ENCODE measurements at regions not wholly inside any gene's neighbourhood (a gene's known extent, or its start where the extent isn't known, plus 50 kb on each side); places are given as distances from the start of the nearest gene placed in this dataset.

DNA sequence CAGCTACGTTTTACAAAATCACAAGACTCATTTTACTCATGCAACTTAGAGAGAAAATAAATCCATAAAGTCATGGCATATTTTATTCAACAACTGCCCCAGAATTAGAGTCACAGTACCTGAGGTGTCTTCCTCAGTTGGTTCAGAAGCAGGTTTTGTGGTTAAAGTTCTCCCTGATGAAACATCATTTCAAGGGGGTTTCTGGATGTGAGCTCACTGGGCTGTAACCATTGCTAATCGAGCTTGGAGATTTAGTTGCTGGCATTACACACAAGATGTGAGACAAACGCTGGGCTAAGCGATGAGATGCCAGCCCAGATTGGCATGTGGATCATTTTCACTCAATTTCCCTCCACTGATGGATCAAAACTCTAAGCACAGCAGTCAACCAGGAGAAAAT, 131.3 kb downstream of the PRELID2 start:
- H3K4me1 ChIP-seq (ENCODE audit: control insufficient read depth, extremely low read depth, insufficient read depth, low read length) = no peaks in the 10 kb centered on the region
- no peaks in the 10 kb centered on the region for H3K79me2 ChIP-seq (ENCODE audit: control insufficient read depth, insufficient read depth, low read length)
- no peak for TF ChIP-seq EZH2 (IDR thresholded peaks at IDR 0.05; ENCODE audit: low read length)
- no peak overlapping the region for H2AFZ ChIP-seq (ENCODE audit: control insufficient read depth, low read length)
- H3K9ac ChIP-seq (ENCODE audit: control insufficient read depth, extremely low read depth, insufficient read depth, low read length) = no peak overlapping the region
- no peak overlapping the region for H3K4me2 ChIP-seq (ENCODE audit: control insufficient read depth, extremely low read depth, insufficient read depth, low read depth, low read length)
- H3K27me3 ChIP-seq (ENCODE audit: control insufficient read depth, extremely low read depth, insufficient read depth, low read length) = no peaks in the 10 kb centered on the region
- no peaks in the 10 kb centered on the region for H3K36me3 ChIP-seq (ENCODE audit: control insufficient read depth in 2 of 2, extremely low read depth in 1 of 2, insufficient read depth in 2 of 2, low read length in 2 of 2)
- FAIRE-seq (no peak), DNase-seq (ENCODE audit: low read depth, low spot score) (no peak)
- dilution Hi-C loops (cut with MboI; ENCODE audit: extremely low pct_ligation_motif_present, low sequenced_read_pairs) = no loop called here
- H3K27ac ChIP-seq (ENCODE audit: control insufficient read depth, insufficient read depth, low read length) = no peak overlapping the region
- no peaks in the 10 kb centered on the region for H3K9me3 ChIP-seq (ENCODE audit: control insufficient read depth, low read depth, low read length)
- H3K9me1 ChIP-seq (ENCODE audit: control insufficient read depth, extremely low read depth, insufficient read depth, low read length) = no peaks in the 10 kb centered on the region
- no peaks in the 10 kb centered on the region for H4K20me1 ChIP-seq (ENCODE audit: control insufficient read depth, extremely low read depth, insufficient read depth, low read length)
- H3K4me3 ChIP-seq (ENCODE audit: control insufficient read depth in 2 of 3, extremely low read depth in 1 of 3, insufficient read depth in 2 of 3, low read depth in 1 of 3, low read length in 3 of 3) = no peak overlapping the region

DNA sequence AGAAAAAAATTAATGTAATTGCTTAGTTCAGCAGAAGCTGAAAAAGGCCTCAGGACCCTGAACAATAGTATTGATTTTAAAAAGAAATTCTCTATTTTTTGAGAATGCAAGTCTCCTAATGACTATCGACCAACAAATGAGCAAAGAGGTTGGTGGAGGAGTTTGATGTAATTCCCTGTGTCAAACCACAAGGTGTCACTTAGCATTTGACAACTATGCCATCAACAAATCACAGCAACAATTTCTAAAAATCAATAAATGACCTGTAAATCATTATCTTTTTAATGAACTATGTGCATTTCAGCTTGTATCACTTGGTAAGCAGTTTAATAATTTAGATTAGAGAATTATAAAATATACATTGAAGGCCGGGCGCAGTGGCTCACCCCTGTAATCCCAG, 133.7 kb downstream of the PRELID2 start:
- Histone ChIP-seq H3K9ac (ENCODE audit: control insufficient read depth, extremely low read depth, insufficient read depth, low read length) (no peak overlapping the region), H3K27me3 (ENCODE audit: control insufficient read depth, extremely low read depth, insufficient read depth, low read length) (no peaks in the 10 kb centered on the region), H4K20me1 (ENCODE audit: control insufficient read depth, extremely low read depth, insufficient read depth, low read length) (no peaks in the 10 kb centered on the region), H3K9me1 (ENCODE audit: control insufficient read depth, extremely low read depth, insufficient read depth, low read length) (no peaks in the 10 kb centered on the region), H3K27ac (ENCODE audit: control insufficient read depth, insufficient read depth, low read length) (no peak overlapping the region), H3K4me2 (ENCODE audit: control insufficient read depth, extremely low read depth, insufficient read depth, low read depth, low read length) (no peak overlapping the region), H3K79me2 (ENCODE audit: control insufficient read depth, insufficient read depth, low read length) (no peaks in the 10 kb centered on the region), H3K4me1 (ENCODE audit: control insufficient read depth, extremely low read depth, insufficient read depth, low read length) (no peaks in the 10 kb centered on the region), H3K36me3 (ENCODE audit: control insufficient read depth in 2 of 2, extremely low read depth in 1 of 2, insufficient read depth in 2 of 2, low read length in 2 of 2) (no peaks in the 10 kb centered on the region), H2AFZ (ENCODE audit: control insufficient read depth, low read length) (no peak overlapping the region), H3K4me3 (ENCODE audit: control insufficient read depth in 2 of 3, extremely low read depth in 1 of 3, insufficient read depth in 2 of 3, low read depth in 1 of 3, low read length in 3 of 3) (no peak overlapping the region), H3K9me3 (ENCODE audit: control insufficient read depth, low read depth, low read length) (no peaks in the 10 kb centered on the region)
- FAIRE-seq (no peak), DNase-seq (ENCODE audit: low read depth, low spot score) (no peak)
- no peak for TF ChIP-seq EZH2 (IDR thresholded peaks at IDR 0.05; ENCODE audit: low read length)
- TF ChIP-seq, protein P1, sequence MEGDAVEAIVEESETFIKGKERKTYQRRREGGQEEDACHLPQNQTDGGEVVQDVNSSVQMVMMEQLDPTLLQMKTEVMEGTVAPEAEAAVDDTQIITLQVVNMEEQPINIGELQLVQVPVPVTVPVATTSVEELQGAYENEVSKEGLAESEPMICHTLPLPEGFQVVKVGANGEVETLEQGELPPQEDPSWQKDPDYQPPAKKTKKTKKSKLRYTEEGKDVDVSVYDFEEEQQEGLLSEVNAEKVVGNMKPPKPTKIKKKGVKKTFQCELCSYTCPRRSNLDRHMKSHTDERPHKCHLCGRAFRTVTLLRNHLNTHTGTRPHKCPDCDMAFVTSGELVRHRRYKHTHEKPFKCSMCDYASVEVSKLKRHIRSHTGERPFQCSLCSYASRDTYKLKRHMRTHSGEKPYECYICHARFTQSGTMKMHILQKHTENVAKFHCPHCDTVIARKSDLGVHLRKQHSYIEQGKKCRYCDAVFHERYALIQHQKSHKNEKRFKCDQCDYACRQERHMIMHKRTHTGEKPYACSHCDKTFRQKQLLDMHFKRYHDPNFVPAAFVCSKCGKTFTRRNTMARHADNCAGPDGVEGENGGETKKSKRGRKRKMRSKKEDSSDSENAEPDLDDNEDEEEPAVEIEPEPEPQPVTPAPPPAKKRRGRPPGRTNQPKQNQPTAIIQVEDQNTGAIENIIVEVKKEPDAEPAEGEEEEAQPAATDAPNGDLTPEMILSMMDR (optimal IDR thresholded peaks at IDR 0.05 in 1 of 3, IDR thresholded peaks at IDR 0.05 in 1 of 3, conservative IDR thresholded peaks at IDR 0.05 in 1 of 3; ENCODE audit: extremely low read depth in 1 of 3, insufficient read depth in 2 of 3, low read length in 3 of 3) = no peak
- dilution Hi-C loops (cut with MboI; ENCODE audit: extremely low pct_ligation_motif_present, low sequenced_read_pairs) = no loop called here

DNA sequence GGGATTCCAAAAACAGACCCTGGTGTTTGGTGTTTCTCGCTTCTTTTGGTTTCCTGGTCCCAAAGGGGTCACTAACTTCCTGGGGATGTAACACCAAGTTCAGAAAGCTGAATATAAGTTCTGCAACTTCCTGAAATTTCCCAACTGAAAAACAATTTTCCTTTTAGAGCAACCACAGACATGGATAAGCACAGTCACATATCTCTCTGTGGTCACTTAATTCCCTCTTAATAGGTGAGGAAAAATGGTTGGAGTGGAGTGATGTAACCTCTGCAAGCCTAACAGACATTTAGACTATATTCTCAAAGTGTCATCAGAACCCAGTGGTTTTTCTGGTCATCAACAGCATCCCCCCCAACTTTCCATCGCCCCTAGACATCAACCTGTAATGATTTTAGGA, 135.3 kb downstream of the PRELID2 start:
- dilution Hi-C loops (cut with MboI; ENCODE audit: extremely low pct_ligation_motif_present, low sequenced_read_pairs) = no loop called here
- no peaks in the 10 kb centered on the region for H3K27me3 ChIP-seq (ENCODE audit: control insufficient read depth, extremely low read depth, insufficient read depth, low read length)
- H3K9me1 ChIP-seq (ENCODE audit: control insufficient read depth, extremely low read depth, insufficient read depth, low read length) = no peaks in the 10 kb centered on the region
- no peaks in the 10 kb centered on the region for H3K4me1 ChIP-seq (ENCODE audit: control insufficient read depth, extremely low read depth, insufficient read depth, low read length)
- no peak overlapping the region for H3K27ac ChIP-seq (ENCODE audit: control insufficient read depth, insufficient read depth, low read length)
- no peak for FAIRE-seq
- no peaks in the 10 kb centered on the region for H4K20me1 ChIP-seq (ENCODE audit: control insufficient read depth, extremely low read depth, insufficient read depth, low read length)
- H3K4me3 ChIP-seq (ENCODE audit: control insufficient read depth in 2 of 3, extremely low read depth in 1 of 3, insufficient read depth in 2 of 3, low read depth in 1 of 3, low read length in 3 of 3) = no peak overlapping the region
- no peak overlapping the region for H2AFZ ChIP-seq (ENCODE audit: control insufficient read depth, low read length)
- TF ChIP-seq EZH2 (IDR thresholded peaks at IDR 0.05; ENCODE audit: low read length) = no peak
- TF ChIP-seq, protein P1 (optimal IDR thresholded peaks at IDR 0.05 in 1 of 3, IDR thresholded peaks at IDR 0.05 in 1 of 3, conservative IDR thresholded peaks at IDR 0.05 in 1 of 3; ENCODE audit: extremely low read depth in 1 of 3, insufficient read depth in 2 of 3, low read length in 3 of 3) = no peak
- no peaks in the 10 kb centered on the region for H3K79me2 ChIP-seq (ENCODE audit: control insufficient read depth, insufficient read depth, low read length)
- H3K9ac ChIP-seq (ENCODE audit: control insufficient read depth, extremely low read depth, insufficient read depth, low read length) = no peak overlapping the region
- H3K4me2 ChIP-seq (ENCODE audit: control insufficient read depth, extremely low read depth, insufficient read depth, low read depth, low read length) = no peak overlapping the region
- H3K36me3 ChIP-seq (ENCODE audit: control insufficient read depth in 2 of 2, extremely low read depth in 1 of 2, insufficient read depth in 2 of 2, low read length in 2 of 2) = no peaks in the 10 kb centered on the region
- DNase-seq (ENCODE audit: low read depth, low spot score) = no peak
- H3K9me3 ChIP-seq (ENCODE audit: control insufficient read depth, low read depth, low read length) = no peaks in the 10 kb centered on the region

Measured in keratinocyte (primary cell).